ENCODE measurements at regions not wholly inside any gene's neighbourhood (a gene's known extent, or its start where the extent isn't known, plus 50 kb on each side); places are given as distances from the start of the nearest gene placed in this dataset.
A peak's percentile ranks its signal among the peaks of the same experiment; 100 is the strongest.

DNA sequence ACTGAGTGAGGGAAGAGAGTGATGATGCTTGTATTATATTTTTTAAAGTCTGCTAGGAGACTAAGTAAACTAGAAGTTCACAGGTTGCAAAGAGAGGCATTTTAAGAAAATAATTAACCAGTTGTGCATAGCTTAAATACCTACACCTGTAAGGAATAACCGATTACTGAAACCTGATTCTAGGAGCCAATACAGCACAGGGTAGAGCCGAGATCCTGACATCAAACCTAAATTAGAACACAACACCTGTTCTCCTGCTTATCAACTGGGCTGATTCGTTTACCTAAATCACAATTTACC is 54.8 kb downstream of the EPRS1 start:
- Histone ChIP-seq H4K20me1 (ENCODE audit: insufficient read depth) (no peaks in the 10 kb centered on the region), H3K9me3 (ENCODE audit: low read length) (no peaks in the 10 kb centered on the region), H3K9ac (ENCODE audit: low read length) (no peak overlapping the region), H3K27me3 (ENCODE audit: insufficient read depth, low read depth, low read length) (no peaks in the 10 kb centered on the region), H3F3A (ENCODE audit: insufficient read depth, low read length, poor library complexity, severe bottlenecking) (no peaks in the 10 kb centered on the region), H3K27ac (ENCODE audit: low read length) (no peak overlapping the region), H3K9me2 (ENCODE audit: insufficient read depth, low read length) (no peaks in the 10 kb centered on the region), H3K79me2 (replicated peaks; ENCODE audit: insufficient read depth, low read length) (no peaks in the 10 kb centered on the region), H3K36me3 (ENCODE audit: insufficient read depth, low read length) (no peaks in the 10 kb centered on the region), H2AFZ (ENCODE audit: low read depth, low read length) (no peak overlapping the region), H3K4me2 (ENCODE audit: low read length) (no peak overlapping the region), H3K4me3 (ENCODE audit: low read length) (no peak overlapping the region)
- TF ChIP-seq, protein P1, sequence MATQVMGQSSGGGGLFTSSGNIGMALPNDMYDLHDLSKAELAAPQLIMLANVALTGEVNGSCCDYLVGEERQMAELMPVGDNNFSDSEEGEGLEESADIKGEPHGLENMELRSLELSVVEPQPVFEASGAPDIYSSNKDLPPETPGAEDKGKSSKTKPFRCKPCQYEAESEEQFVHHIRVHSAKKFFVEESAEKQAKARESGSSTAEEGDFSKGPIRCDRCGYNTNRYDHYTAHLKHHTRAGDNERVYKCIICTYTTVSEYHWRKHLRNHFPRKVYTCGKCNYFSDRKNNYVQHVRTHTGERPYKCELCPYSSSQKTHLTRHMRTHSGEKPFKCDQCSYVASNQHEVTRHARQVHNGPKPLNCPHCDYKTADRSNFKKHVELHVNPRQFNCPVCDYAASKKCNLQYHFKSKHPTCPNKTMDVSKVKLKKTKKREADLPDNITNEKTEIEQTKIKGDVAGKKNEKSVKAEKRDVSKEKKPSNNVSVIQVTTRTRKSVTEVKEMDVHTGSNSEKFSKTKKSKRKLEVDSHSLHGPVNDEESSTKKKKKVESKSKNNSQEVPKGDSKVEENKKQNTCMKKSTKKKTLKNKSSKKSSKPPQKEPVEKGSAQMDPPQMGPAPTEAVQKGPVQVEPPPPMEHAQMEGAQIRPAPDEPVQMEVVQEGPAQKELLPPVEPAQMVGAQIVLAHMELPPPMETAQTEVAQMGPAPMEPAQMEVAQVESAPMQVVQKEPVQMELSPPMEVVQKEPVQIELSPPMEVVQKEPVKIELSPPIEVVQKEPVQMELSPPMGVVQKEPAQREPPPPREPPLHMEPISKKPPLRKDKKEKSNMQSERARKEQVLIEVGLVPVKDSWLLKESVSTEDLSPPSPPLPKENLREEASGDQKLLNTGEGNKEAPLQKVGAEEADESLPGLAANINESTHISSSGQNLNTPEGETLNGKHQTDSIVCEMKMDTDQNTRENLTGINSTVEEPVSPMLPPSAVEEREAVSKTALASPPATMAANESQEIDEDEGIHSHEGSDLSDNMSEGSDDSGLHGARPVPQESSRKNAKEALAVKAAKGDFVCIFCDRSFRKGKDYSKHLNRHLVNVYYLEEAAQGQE (IDR thresholded peaks at IDR 0.05; ENCODE audit: borderline replicate concordance) = no peak
- no peak for TF ChIP-seq TAF1 (IDR thresholded peaks at IDR 0.05; ENCODE audit: low read depth)
- TF ChIP-seq EP300 (conservative IDR thresholded peaks at IDR 0.05; ENCODE audit: poor library complexity, severe bottlenecking) = no peak
- no peak for TF ChIP-seq SMC3 (conservative IDR thresholded peaks at IDR 0.05; ENCODE audit: poor library complexity)
- TF ChIP-seq MXI1 (conservative IDR thresholded peaks at IDR 0.05; ENCODE audit: poor library complexity, severe bottlenecking) = no peak
- TF ChIP-seq EZH2 (IDR thresholded peaks at IDR 0.05; ENCODE audit: borderline replicate concordance, insufficient read depth, low read length, poor library complexity, severe bottlenecking) = no peak
- TF ChIP-seq POLR2AphosphoS5 (IDR thresholded peaks at IDR 0.05) = no peak
- TF ChIP-seq RAD21 (conservative IDR thresholded peaks at IDR 0.05) = no peak
- TF ChIP-seq, protein P2, sequence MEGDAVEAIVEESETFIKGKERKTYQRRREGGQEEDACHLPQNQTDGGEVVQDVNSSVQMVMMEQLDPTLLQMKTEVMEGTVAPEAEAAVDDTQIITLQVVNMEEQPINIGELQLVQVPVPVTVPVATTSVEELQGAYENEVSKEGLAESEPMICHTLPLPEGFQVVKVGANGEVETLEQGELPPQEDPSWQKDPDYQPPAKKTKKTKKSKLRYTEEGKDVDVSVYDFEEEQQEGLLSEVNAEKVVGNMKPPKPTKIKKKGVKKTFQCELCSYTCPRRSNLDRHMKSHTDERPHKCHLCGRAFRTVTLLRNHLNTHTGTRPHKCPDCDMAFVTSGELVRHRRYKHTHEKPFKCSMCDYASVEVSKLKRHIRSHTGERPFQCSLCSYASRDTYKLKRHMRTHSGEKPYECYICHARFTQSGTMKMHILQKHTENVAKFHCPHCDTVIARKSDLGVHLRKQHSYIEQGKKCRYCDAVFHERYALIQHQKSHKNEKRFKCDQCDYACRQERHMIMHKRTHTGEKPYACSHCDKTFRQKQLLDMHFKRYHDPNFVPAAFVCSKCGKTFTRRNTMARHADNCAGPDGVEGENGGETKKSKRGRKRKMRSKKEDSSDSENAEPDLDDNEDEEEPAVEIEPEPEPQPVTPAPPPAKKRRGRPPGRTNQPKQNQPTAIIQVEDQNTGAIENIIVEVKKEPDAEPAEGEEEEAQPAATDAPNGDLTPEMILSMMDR (IDR thresholded peaks at IDR 0.05; ENCODE audit: poor library complexity, severe bottlenecking) = no peak

DNA sequence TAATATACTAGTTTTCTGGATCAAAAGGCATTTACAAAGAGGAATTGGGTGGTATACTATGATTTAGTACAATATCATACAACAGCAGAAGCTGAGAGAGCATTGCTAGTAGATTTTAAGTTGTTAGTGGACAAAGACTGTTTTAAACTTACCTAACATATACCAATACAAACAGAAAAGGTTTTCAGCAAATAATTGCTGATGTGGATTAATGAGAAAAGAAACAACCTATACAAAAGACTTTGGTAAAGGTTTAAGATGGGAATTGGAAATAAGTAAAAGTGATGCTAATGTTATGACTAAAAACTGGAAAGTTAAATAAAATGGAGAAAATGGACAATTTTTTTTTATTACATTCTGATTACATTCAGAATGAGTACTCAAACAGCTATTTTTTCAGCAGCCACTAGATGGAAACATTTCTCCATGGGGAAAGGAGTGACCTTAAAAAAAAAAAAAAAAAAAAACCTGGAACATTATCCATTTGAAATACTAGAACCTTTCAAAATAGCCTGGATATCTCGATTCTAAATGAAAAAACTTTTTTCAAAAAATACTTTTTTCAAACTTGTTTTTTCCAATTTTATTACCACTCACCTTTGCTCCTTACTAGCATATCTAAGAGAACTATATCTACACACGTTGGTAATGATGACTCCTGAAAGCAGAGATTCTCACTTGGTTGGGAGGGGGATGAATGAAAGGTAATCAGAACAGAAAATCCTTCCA is 55.4 kb downstream of the EPRS1 start:
- TF ChIP-seq SMC3 (conservative IDR thresholded peaks at IDR 0.05; ENCODE audit: poor library complexity) = peak; percentile 63
- TF ChIP-seq, protein P2 (IDR thresholded peaks at IDR 0.05; ENCODE audit: poor library complexity, severe bottlenecking) = peak; percentile 70
- no peak for TF ChIP-seq EZH2 (IDR thresholded peaks at IDR 0.05; ENCODE audit: borderline replicate concordance, insufficient read depth, low read length, poor library complexity, severe bottlenecking)
- TF ChIP-seq RAD21 (conservative IDR thresholded peaks at IDR 0.05) = peak; percentile 63
- TF ChIP-seq EP300 (conservative IDR thresholded peaks at IDR 0.05; ENCODE audit: poor library complexity, severe bottlenecking) = no peak
- H3K36me3 ChIP-seq (ENCODE audit: insufficient read depth, low read length) = no peaks in the 10 kb centered on the region
- no peaks in the 10 kb centered on the region for H3F3A ChIP-seq (ENCODE audit: insufficient read depth, low read length, poor library complexity, severe bottlenecking)
- H3K27me3 ChIP-seq (ENCODE audit: insufficient read depth, low read depth, low read length) = no peaks in the 10 kb centered on the region
- no peak overlapping the region for H3K9ac ChIP-seq (ENCODE audit: low read length)
- no peak overlapping the region for H2AFZ ChIP-seq (ENCODE audit: low read depth, low read length)
- no peak overlapping the region for H3K27ac ChIP-seq (ENCODE audit: low read length)
- no peaks in the 10 kb centered on the region for H3K9me3 ChIP-seq (ENCODE audit: low read length)
- H3K79me2 ChIP-seq (replicated peaks; ENCODE audit: insufficient read depth, low read length) = no peaks in the 10 kb centered on the region
- no peak overlapping the region for H3K4me2 ChIP-seq (ENCODE audit: low read length)
- H3K9me2 ChIP-seq (ENCODE audit: insufficient read depth, low read length) = no peaks in the 10 kb centered on the region
- no peak overlapping the region for H3K4me3 ChIP-seq (ENCODE audit: low read length)
- H4K20me1 ChIP-seq (ENCODE audit: insufficient read depth) = no peaks in the 10 kb centered on the region
